Activated CD4-positive, alpha-beta T cell treated with anti-CD3 and anti-CD28 coated beads for 4 hours (primary cell): ENCODE measurements at regions not wholly inside any gene's neighbourhood (a gene's known extent, or its start where the extent isn't known, plus 50 kb on each side); places are given as distances from the start of the nearest gene placed in this dataset.

ENCODE experiments used
- DNase-seq, 2 donors: peaks; one replicate each; pipeline ENCODE4 v3.0.0-alpha.2; 2020

DNA sequence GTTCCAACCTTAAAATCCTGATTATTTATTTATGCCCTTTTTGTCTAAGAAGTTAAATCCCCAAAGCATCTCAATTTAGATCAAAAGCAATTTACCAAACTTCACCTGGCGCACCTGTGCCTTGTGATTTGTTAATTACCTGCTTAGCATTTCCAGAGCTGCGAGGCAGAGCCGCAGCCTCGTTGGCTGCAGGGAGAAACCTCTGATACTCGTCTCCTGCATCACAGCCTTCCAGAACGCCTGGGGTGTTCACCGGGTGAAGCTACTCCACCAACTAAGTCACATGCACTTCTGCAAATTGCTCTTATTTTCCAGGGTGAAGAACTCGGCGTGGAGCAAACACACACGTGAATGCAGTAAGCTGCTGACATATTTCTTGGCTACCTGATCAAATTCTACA is 198.1 kb upstream of the RNF32 start:
- DNase-seq = no peak

DNA sequence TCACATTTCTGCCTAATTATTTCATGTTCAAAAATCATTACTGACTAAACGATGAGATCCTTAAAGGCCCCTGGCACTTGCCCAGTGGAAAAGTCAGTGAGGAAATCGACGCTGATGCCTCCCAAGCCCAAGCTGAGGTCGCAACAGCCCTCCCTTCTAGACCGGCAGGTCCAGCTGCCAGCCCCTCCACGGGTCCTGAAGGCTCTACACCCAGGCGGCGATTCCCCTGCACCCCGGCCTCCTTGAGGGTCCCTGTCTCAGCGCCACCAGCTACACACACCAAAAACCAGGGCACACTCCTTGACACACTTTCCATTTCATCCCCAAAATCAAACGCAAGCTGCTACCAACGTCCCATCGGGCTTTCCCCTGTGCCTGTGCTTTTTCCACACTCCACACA is 200.1 kb upstream of the RNF32 start:
- DNase-seq = no peak

DNA sequence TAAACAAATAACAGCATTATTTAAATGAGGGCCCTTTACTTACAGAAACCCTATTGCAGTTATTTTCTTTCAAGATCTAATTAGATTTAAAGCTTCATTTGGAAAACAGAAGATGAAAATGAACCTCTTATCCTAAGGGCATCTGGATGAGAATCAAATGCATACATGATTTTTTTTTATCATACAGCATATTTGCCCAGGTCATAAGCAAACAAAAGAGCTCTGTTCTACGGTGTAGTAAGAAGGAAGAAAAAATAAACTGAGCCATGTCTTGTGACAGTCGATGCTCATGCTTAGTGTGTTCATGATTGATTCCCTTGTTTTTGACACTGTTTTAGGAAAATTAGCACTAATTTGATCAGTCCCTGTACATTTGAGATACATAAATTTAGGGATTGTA is 202.6 kb upstream of the RNF32 start:
- DNase-seq = no peak

DNA sequence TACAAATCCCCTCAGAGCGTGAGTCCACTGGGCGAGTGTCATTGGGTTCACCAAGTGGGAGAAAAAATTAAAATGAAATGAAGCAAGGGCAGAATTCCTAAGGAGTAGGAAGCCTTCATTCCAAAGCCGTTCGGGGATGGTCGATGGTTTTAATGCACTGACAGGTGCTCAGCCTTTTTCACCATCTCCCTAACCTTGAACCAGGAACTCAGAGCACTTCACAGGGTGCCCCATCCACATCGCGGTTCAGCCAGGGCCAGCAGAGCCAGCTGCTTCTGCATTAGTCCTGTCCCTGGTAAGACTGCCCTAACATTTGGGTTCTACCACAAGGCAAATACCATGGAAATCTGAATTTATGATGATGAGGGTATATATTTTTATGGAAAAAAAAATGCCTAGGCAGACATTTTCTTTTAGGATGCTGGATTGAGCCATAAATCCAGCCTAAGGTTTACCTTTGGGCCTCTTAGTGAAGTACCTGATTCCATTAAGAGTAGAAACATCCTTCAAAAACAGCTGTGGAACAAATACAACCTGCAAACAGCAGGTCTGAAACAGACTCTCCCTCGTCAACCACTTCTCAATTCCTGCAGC is 203.5 kb upstream of the RNF32 start:
- DNase-seq = no peak

DNA sequence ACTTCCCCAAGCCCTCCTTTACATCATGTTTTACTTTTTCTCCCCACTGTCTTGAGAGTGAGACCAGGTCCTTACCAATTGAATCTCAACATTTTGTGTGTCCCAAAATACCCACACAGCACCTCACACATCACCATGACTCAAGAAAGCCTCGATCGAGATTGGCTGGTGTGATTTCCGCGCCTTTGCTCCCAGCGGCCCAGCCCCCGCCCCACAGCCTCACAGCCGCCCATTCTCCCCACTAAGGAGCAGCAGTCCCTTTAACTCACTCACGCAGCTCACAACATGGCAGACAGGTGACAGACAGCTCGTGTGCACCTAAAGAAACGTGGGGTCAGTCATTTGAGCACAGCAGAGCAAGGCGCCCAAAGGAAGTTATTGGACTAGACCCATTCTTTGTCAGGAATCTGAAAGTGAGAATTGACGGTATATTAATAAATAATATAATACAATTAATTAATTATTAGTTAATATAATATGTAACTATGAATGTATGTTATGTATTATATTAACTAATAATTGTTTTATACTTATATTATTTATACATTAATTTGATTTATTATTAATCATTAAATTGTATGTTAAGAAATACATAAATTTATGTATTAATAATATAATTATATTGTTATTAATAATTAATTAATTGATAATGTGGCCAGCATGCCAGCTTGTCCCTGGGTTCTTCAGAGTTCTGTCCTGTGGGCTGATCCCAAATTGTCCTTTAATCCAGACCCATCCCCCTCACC is 204.9 kb upstream of the RNF32 start:
- no peak for DNase-seq

GRCh38 chr7:156434706-156435105 is 205.9 kb upstream of the RNF32 start:
- DNase-seq = no peak

DNA sequence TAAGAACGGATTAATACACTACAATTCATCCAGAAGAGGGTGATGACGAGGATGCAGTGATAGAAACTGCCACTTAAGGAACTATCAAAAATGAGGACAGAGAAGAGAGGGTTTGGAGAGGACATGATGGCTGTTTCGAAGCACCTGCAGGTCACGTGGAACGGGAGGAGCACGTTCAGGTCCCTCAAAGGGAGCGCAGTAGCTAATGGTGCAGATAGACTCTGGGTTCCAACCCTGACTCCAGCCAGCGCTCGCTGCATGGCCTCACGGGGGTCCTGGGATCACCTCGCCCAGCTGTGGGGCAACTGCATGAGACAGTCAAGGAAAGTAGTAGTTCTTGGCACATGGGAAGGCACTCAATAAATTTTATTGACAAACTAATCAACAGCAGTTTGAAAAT is 208.6 kb upstream of the RNF32 start:
- DNase-seq = no peak

DNA sequence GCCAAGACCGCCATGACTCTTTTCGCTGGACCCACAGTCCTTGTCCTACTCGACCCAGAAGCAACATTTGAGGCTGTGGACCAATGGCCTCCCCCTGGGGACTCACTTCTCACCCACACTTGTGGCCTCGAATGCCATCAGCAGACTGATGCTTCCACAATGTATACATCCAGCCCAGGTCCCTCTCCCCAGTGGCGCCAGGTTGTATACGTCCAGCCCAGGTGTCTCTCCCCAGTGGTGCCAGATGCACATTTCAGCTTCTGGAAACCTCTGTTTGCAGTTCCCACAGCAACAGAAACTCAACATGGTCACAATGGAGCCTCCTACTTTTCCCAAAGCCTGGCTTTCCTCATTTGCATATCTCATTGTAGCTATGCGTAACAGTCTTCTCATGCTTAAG is 210.5 kb upstream of the RNF32 start:
- DNase-seq = no peak

- no peak for DNase-seq
Observed at GRCh38 chr7:156429514-156429913, 211.1 kb upstream of the RNF32 start.

- no peak for DNase-seq
Observed at GRCh38 chr7:156423876-156424275, 216.7 kb upstream of the RNF32 start.

- DNase-seq = no peak
Observed at GRCh38 chr7:156420496-156420895, 220.1 kb upstream of the RNF32 start.

DNA sequence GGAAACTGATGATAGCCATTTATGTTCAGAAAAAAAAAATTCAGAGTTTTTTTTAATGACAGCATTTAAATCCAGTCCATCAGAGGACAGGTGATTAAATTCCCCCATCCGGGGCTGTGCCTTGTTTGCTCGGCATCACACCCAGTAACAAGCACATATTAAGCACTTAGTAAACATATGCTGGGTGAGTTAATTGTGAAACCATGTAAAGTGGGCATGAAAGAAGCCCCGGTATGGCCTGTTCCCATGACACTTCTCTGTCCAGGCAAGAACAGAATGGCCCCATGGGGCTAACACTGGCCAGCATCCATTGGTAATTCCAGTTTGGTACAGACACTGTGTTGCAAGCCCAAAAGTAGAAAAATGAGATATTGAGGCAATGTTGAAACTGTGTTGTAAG is 220.8 kb upstream of the RNF32 start:
- DNase-seq = no peak

DNA sequence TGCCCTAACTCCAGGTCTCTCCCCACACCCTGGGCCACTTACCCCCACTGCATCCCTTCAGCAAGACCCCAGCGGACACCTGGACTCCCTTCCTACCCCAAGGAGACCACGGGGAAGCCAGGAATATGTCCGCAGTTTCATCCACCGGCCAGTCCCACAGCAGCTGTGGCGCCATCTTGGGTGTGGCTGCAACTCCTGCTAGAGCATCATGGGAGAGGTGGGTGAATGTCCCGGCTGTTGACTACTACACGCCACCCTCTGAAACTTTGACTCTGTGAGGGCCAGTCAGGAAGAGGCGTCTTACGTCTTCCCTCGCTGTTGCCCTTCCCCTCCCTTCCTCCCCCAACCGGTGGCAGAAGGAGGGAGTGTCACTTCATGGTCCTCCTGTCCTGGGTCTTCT is 238.3 kb upstream of the RNF32 start:
- no peak for DNase-seq

- no peak for DNase-seq
Observed at GRCh38 chr7:156401617-156402016, 239.0 kb upstream of the RNF32 start.

GRCh38 chr7:156400046-156400445 is 240.5 kb upstream of the RNF32 start:
- no peak for DNase-seq

DNA sequence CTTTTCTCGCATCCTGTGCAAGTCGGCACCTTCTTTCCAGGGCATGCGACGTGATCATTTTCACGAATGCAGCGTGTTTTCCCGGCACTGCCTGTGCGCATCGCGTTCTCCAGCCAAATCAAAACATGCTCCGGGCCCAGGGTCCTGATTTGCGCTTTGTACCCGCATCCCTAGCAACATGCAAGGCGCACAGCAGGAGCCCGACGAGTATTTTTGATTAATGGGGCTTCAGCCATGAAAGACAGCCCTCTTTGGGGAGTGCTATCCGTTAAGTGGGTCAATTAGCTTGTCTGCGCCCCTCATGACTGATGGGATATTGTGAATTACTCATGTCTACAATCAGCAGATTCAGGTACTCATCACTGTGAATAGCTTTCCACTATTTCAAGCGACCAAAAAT is 243.3 kb upstream of the RNF32 start:
- DNase-seq = no peak

DNA sequence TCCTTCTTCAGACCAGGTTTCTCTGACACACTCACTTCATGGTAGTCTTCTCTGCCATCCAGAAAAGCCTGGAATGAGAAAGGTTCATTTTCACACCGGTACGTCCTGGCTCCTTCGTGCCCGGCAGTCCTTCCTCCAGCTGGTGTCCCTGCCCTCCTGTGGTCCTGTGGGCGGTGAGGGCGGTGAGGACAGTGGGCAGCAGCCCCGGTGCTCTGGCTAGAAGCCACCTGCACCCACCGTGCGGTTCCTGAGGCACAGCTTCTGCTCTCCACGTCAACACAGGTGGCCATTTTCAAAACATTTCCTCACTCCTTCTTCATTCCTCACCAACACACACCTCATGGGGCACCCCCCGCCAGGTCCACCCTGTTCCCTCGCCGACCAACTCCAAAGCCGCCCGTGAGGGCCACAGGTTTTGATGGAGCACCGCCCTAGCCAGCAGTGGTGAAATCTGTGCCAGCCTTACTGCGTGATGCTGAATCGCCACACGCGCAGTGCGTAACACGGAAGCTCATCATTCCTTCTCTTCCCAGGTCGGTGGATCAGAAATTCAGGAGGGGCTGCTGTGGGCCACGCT is 251.4 kb upstream of the RNF32 start:
- DNase-seq = no peak

GRCh38 chr7:156386097-156386496 is 254.5 kb upstream of the RNF32 start:
- DNase-seq = no peak

GRCh38 chr7:156384706-156385105 is 255.9 kb upstream of the RNF32 start:
- DNase-seq = no peak

- no peak for DNase-seq
Observed at GRCh38 chr7:156383526-156383925, 257.0 kb upstream of the RNF32 start.

DNA sequence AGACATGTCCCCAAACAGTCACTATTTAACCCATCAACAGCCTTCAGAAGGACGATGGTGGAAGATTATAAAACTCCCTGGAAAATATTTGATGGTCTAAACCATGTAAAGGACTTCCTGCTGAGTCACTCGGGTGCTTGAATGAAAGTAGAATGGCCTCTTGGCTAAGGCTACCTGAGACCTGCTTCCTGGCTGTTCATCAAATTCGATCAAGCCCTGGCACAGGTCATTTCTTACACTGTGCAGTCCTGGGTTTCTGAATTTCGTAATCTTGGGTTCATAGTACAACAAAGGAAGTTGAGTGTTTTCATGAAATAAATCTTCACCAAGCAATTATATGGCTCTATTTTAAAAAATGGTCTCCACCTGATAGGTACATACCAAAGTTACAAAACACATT is 260.3 kb upstream of the RNF32 start:
- DNase-seq = no peak

DNA sequence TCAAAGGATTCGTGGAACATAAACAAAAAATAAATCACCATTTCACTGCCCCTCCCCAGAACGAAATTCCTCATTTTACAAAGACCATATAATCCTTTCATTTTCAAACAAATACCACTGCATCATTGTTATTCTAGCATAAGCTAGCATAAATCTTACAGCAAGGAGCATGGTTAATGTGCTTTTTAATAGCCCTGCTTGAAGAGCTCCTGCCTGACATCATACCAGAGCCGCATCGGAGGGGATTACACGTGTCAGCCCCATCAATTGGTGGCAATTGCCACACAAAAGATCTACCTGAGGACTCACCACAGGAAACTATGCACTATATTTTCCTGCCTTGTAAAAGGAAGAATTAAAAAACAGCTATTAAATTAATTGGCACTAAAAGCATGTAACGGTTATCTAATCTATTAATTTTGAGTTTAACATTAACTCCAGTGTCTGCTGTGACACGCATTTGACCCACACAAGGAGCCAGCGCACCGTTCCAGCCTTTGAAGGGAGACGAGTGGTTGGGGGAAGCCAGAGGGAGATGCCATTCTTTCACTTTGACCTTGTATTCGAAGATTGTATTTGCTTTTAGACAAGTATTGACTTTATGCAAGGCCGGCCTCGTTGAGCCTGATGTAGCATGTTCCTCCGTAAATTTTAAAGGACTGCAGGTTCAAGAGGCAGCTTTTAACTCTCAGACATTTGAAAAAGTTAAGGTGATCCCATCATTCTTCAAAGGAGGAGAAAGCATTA is 261.1 kb upstream of the RNF32 start:
- DNase-seq = no peak

DNA sequence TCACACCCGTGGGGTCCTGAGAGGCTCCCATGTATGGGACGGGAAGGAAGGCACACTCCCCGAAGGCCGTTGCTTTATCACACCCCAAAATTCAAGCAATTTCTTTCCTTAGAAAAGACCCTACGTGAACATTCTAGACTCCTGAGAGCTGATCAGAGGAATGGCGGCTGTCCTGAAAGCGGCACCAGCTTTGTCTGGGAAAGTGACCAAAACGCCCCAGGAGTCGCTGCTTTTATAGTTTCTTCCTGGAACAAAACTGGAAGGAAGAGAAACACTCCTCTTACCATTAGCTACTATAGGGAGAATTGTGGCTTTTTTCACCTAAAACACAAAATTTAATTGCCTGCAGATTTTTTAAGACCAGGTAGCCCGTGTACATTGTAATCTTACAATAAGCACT is 261.8 kb upstream of the RNF32 start:
- no peak for DNase-seq

DNA sequence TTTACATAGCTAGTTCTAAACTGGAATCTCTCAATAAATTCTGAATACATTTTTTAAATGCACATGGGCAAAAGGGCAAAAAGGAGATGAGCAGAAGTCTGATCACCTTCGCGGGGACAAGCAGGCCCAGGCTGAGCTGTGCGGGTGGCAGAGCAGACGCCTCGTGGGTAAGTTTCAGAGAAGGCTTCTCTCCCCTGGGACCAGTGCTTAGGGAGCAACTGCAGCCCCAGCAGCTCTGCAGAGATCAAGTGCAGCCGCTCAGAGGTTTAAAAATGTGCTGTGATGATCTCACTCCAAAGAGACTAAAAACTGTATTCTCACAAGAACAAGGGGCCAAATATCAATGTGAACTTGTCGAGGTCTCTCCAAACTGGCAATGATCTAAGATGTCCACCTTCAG is 264.3 kb upstream of the RNF32 start:
- no peak for DNase-seq
